Endodermal cell (in vitro differentiated cells): ENCODE measurements at regions not wholly inside any gene's neighbourhood (a gene's known extent, or its start where the extent isn't known, plus 50 kb on each side); places are given as distances from the start of the nearest gene placed in this dataset.

Experiments
- DNase-seq: peaks from one replicate; pipeline ENCODE4 v3.0.0-alpha.2; 2017
- H3K27ac ChIP-seq: 2 replicates; pipeline ENCODE4 v1.5.1; 2013; ENCODE audit warnings: mild to moderate bottlenecking, low read depth, low read length, moderate library complexity
- H3K27me3 ChIP-seq: 2 replicates; pipeline ENCODE4 v1.6.1; 2013; ENCODE audit warnings: mild to moderate bottlenecking, low read length, moderate library complexity; ENCODE audit not compliant: insufficient read depth, control insufficient read depth, poor library complexity, severe bottlenecking
- H3K36me3 ChIP-seq: 2 replicates; pipeline ENCODE4 v1.7.0; 2013; ENCODE audit warnings: mild to moderate bottlenecking, low read length, moderate library complexity; ENCODE audit not compliant: control insufficient read depth, insufficient read depth
- H3K4me1 ChIP-seq: one replicate; pipeline ENCODE4 v1.7.0; 2013; ENCODE audit warnings: low read length; ENCODE audit not compliant: control insufficient read depth, insufficient read depth
- H3K4me3 ChIP-seq: 2 replicates; pipeline ENCODE4 v1.5.1; 2013; ENCODE audit warnings: mild to moderate bottlenecking, low read length, moderate library complexity
- H3K9ac ChIP-seq: 2 replicates; pipeline ENCODE4 v1.6.1; 2013; ENCODE audit warnings: mild to moderate bottlenecking, low read length, moderate library complexity; ENCODE audit not compliant: poor library complexity, severe bottlenecking; ENCODE audit errors: extremely low read depth
- H3K9me3 ChIP-seq: 2 replicates; pipeline ENCODE4 v1.6.1; 2013; ENCODE audit warnings: mild to moderate bottlenecking, low read length, moderate library complexity; ENCODE audit not compliant: control insufficient read depth
- H3K27ac Mint-ChIP-seq: 2 replicates; pipeline ENCODE4 v1.8.0; 2020; ENCODE audit warnings: mixed read lengths
- H3K27me3 Mint-ChIP-seq: 2 replicates; pipeline ENCODE4 v1.8.0; 2021; ENCODE audit warnings: mild to moderate bottlenecking, mixed read lengths; ENCODE audit not compliant: insufficient read depth
- H3K36me3 Mint-ChIP-seq: 2 replicates; pipeline ENCODE4 v1.8.0; 2020; ENCODE audit warnings: low read depth, mixed read lengths
- H3K4me1 Mint-ChIP-seq: 2 replicates; pipeline ENCODE4 v1.8.0; 2020; ENCODE audit warnings: mixed read lengths
- H3K4me3 Mint-ChIP-seq: 2 replicates; pipeline ENCODE4 v1.8.0; 2020; ENCODE audit warnings: mild to moderate bottlenecking, moderate library complexity, mixed read lengths
- H3K9me3 Mint-ChIP-seq: 2 replicates; pipeline ENCODE4 v1.8.0; 2020; ENCODE audit warnings: mild to moderate bottlenecking, mixed read lengths
- CTCF ChIP-seq: fragments of 200-600 bp; sonication (generic); conservative IDR thresholded peaks from 2 replicates; pipeline ENCODE4 v1.5.0; 2021; ENCODE audit warnings: antibody characterized with exemption, mild to moderate bottlenecking
- WGBS, 2 experiments: methylation state at CpG; one replicate each; pipeline versions ENCODE4 v1.1.5 to v1.1.7; 2013; ENCODE audit warnings: missing lambda C conversion rate in 2 of 2, mixed read lengths in 1 of 2; ENCODE audit not compliant: insufficient coverage in 1 of 2, insufficient read length in 1 of 2; 5-methylcytosine and 5-hydroxymethylcytosine counted together

GRCh38 chr4:157582141-157582540, 361.6 kb downstream of the GRIA2 start:
- H3K4me3 ChIP-seq, result no peak overlapping the region
- H3K36me3 Mint-ChIP-seq, result no peaks in the 10 kb centered on the region
- H3K27me3 Mint-ChIP-seq, result no peaks in the 10 kb centered on the region
- no peaks in the 10 kb centered on the region for H3K27me3 ChIP-seq
- no peaks in the 10 kb centered on the region for H3K36me3 ChIP-seq
- peaks cover 5% of the 10 kb centered on the region for H3K9me3 ChIP-seq
- H3K4me3 Mint-ChIP-seq, result no peak overlapping the region
- no peak overlapping the region for H3K9ac ChIP-seq
- no peak overlapping the region for H3K27ac Mint-ChIP-seq
- H3K4me1 ChIP-seq, result no peaks in the 10 kb centered on the region
- WGBS, 2 experiments, result 92 to 100% methylated on average over 1 to 2 of the region's 2 CpGs
- no peaks in the 10 kb centered on the region for H3K4me1 Mint-ChIP-seq
- H3K9me3 Mint-ChIP-seq, result peaks cover 17% of the 10 kb centered on the region
- no peak for DNase-seq
- H3K27ac ChIP-seq, result no peak overlapping the region
- no peak for TF ChIP-seq CTCF

GRCh38 chr4:157576671-157577217, 356.2 kb downstream of the GRIA2 start:
- H3K9me3 Mint-ChIP-seq, result no peaks in the 10 kb centered on the region
- no peaks in the 10 kb centered on the region for H3K9me3 ChIP-seq
- no peaks in the 10 kb centered on the region for H3K27me3 ChIP-seq
- H3K4me1 Mint-ChIP-seq, result peaks cover 2% of the 10 kb centered on the region
- TF ChIP-seq CTCF, result no peak
- 70 to 79% methylated on average over 2 to 4 of the region's 4 CpGs for WGBS, 2 experiments
- no peak overlapping the region for H3K27ac ChIP-seq
- H3K9ac ChIP-seq, result no peak overlapping the region
- no peaks in the 10 kb centered on the region for H3K36me3 ChIP-seq
- H3K27me3 Mint-ChIP-seq, result no peaks in the 10 kb centered on the region
- no peak for DNase-seq
- no peak overlapping the region for H3K4me3 Mint-ChIP-seq
- no peaks in the 10 kb centered on the region for H3K4me1 ChIP-seq
- no peaks in the 10 kb centered on the region for H3K36me3 Mint-ChIP-seq
- H3K27ac Mint-ChIP-seq, result no peak overlapping the region
- H3K4me3 ChIP-seq, result no peak overlapping the region

GRCh38 chr4:157575339-157575738, 354.8 kb downstream of the GRIA2 start:
- Histone ChIP-seq H3K9ac (no peak overlapping the region), H3K4me1 (no peaks in the 10 kb centered on the region), H3K9me3 (no peaks in the 10 kb centered on the region), H3K36me3 (no peaks in the 10 kb centered on the region), H3K4me3 (no peak overlapping the region), H3K27ac (no peak overlapping the region), H3K27me3 (no peaks in the 10 kb centered on the region)
- TF ChIP-seq CTCF, result no peak
- Mint-ChIP-seq H3K36me3 (no peaks in the 10 kb centered on the region), H3K27ac (no peak overlapping the region), H3K27me3 (no peaks in the 10 kb centered on the region), H3K4me3 (no peak overlapping the region), H3K4me1 (peaks cover 2% of the 10 kb centered on the region), H3K9me3 (no peaks in the 10 kb centered on the region)
- WGBS, 2 experiments, result 94% methylated on average over 8 of the region's 8 CpGs; no CpG with 5 or more reads in 1 of the 2 experiments
- DNase-seq, result no peak
